ENCODE measurements at regions not wholly inside any gene's neighbourhood (a gene's known extent, or its start where the extent isn't known, plus 50 kb on each side); places are given as distances from the start of the nearest gene placed in this dataset.

GRCh38 chr6:21828704-21829103 is 235.2 kb downstream of the SOX4 start:
- H2BK15ac ChIP-seq (ENCODE audit: low read depth, low read length) = no peak overlapping the region
- H3K4me1 Mint-ChIP-seq = peaks cover 60 to 64% of the 10 kb centered on the region in 2 experiments

More at GRCh38 chr6:21828704-21829103, 235.2 kb downstream of the SOX4 start:
- no peaks in the 10 kb centered on the region for H3K27me3 Mint-ChIP-seq (ENCODE audit: low read depth)
- Histone ChIP-seq H2BK12ac (ENCODE audit: insufficient read length, low read depth, low read length) (no peak overlapping the region), H4K20me1 (ENCODE audit: control insufficient read depth, insufficient read depth, insufficient read length) (no peaks in the 10 kb centered on the region), H3K56ac (ENCODE audit: insufficient read length, low read depth, low read length) (no peak overlapping the region), H3K14ac (ENCODE audit: insufficient read depth, low read length) (no peak overlapping the region), H3K23me2 (ENCODE audit: insufficient read length, low read depth, low read length, poor library complexity, severe bottlenecking) (no peaks in the 10 kb centered on the region), H3K9me3 (ENCODE audit: control insufficient read depth, low read depth, low read length) (no peaks in the 10 kb centered on the region), H2BK20ac (ENCODE audit: low read depth, low read length, poor library complexity, severe bottlenecking) (no peak overlapping the region), H3K4me1 (ENCODE audit: insufficient read depth, low read length) (peaks cover 24% of the 10 kb centered on the region), H3K23ac (ENCODE audit: insufficient read length, low read depth, low read length) (no peak overlapping the region), H4K5ac (ENCODE audit: insufficient read length, low read depth, low read length) (no peak overlapping the region), H2BK5ac (ENCODE audit: insufficient read length, low read length) (no peak overlapping the region), H3K27me3 (ENCODE audit: insufficient read depth, low read length) (no peaks in the 10 kb centered on the region), H2BK120ac (ENCODE audit: low read depth, low read length, poor library complexity, severe bottlenecking) (no peak overlapping the region), H2AK5ac (ENCODE audit: insufficient read length, low read length) (no peak overlapping the region), H3K4me2 (ENCODE audit: insufficient read depth, insufficient read length, low read length) (no peak overlapping the region), H3K4ac (ENCODE audit: low read depth, low read length) (no peak overlapping the region), H3K79me2 (ENCODE audit: insufficient read depth, low read length) (peaks cover 26% of the 10 kb centered on the region; the same call in 1 of the 2 replicates), H3T11ph (ENCODE audit: low read length) (no peak overlapping the region), H3K79me1 (ENCODE audit: insufficient read depth, low read depth, low read length, poor library complexity, severe bottlenecking) (peaks cover 3% of the 10 kb centered on the region), H3K18ac (ENCODE audit: insufficient read length, low read depth, low read length) (no peak overlapping the region), H3K9ac (ENCODE audit: extremely low read depth, insufficient read length, low read length) (no peak overlapping the region), H3K27ac (ENCODE audit: insufficient read length, low read depth, low read length) (no peak overlapping the region), H2AFZ (ENCODE audit: low read length) (no peak overlapping the region), H4K91ac (ENCODE audit: insufficient read length, low read depth, low read length) (no peak overlapping the region), H4K8ac (replicated peaks; ENCODE audit: insufficient read length, low read depth, low read length) (no peak overlapping the region)
- no peaks in the 10 kb centered on the region for H3K9me3 Mint-ChIP-seq
- peak overlapping the region in 2 of 3 experiments; percentile 45 to 53; a peak in 3 of 7 replicates for H3K27ac Mint-ChIP-seq
- WGBS (ENCODE audit: extremely low coverage, insufficient read length, low lambda C conversion rate) = no CpG with 5 or more reads among the region's 4 CpGs
- H3K36me3 Mint-ChIP-seq (ENCODE audit: insufficient read depth in 1 of 3, low read depth in 3 of 3) = peaks cover 5 to 7% (median 6%) of the 10 kb centered on the region in 3 experiments; a peak in 6 of 7 replicates
- DNase-seq = no peak
- TF ChIP-seq, protein P1, sequence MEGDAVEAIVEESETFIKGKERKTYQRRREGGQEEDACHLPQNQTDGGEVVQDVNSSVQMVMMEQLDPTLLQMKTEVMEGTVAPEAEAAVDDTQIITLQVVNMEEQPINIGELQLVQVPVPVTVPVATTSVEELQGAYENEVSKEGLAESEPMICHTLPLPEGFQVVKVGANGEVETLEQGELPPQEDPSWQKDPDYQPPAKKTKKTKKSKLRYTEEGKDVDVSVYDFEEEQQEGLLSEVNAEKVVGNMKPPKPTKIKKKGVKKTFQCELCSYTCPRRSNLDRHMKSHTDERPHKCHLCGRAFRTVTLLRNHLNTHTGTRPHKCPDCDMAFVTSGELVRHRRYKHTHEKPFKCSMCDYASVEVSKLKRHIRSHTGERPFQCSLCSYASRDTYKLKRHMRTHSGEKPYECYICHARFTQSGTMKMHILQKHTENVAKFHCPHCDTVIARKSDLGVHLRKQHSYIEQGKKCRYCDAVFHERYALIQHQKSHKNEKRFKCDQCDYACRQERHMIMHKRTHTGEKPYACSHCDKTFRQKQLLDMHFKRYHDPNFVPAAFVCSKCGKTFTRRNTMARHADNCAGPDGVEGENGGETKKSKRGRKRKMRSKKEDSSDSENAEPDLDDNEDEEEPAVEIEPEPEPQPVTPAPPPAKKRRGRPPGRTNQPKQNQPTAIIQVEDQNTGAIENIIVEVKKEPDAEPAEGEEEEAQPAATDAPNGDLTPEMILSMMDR (conservative IDR thresholded peaks at IDR 0.05) = 0 out of 3 replicates have a peak, but pooled peaks have one; percentile 16
- no peak overlapping the region for H3K4me3 Mint-ChIP-seq
